ENCODE measurements at regions not wholly inside any gene's neighbourhood (a gene's known extent, or its start where the extent isn't known, plus 50 kb on each side); places are given as distances from the start of the nearest gene placed in this dataset.

DNA sequence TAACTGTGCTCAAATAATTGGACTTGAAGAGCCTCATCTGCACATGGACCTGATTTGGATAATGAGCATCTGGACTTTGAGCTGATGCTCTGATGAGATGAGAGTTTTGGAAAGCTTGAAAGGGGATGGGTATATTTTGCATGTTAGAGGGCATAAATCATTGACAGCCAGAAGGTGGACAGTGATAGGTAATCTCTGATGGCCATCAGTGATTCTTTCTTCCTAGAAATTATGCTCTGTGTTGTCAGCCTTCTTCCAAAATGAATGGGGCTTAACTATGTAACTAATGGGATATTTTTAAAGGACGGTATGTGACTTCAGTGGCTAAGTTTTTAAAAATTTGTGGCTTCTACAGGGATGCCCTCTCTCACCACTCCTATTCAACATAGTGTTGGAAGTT, 334.0 kb downstream of the PTTG2 start:
- TF ChIP-seq, protein P1, sequence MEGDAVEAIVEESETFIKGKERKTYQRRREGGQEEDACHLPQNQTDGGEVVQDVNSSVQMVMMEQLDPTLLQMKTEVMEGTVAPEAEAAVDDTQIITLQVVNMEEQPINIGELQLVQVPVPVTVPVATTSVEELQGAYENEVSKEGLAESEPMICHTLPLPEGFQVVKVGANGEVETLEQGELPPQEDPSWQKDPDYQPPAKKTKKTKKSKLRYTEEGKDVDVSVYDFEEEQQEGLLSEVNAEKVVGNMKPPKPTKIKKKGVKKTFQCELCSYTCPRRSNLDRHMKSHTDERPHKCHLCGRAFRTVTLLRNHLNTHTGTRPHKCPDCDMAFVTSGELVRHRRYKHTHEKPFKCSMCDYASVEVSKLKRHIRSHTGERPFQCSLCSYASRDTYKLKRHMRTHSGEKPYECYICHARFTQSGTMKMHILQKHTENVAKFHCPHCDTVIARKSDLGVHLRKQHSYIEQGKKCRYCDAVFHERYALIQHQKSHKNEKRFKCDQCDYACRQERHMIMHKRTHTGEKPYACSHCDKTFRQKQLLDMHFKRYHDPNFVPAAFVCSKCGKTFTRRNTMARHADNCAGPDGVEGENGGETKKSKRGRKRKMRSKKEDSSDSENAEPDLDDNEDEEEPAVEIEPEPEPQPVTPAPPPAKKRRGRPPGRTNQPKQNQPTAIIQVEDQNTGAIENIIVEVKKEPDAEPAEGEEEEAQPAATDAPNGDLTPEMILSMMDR (conservative IDR thresholded peaks at IDR 0.05; ENCODE audit: low read depth, low read length) = no peak
- no peak for TF ChIP-seq EZH2 (IDR thresholded peaks at IDR 0.05; ENCODE audit: borderline replicate concordance, low read depth, low read length, poor library complexity, severe bottlenecking)

Measured in A673 (cell line).